HG02798 (cell line): ENCODE measurements at regions not wholly inside any gene's neighbourhood (a gene's known extent, or its start where the extent isn't known, plus 50 kb on each side); places are given as distances from the start of the nearest gene placed in this dataset.

Source experiments
- ATAC-seq: cut with Tn5 transposase; IDR thresholded peaks from one replicate; pipeline ENCODE4 v1.9.1; 2021; ENCODE audit warnings: mild to moderate bottlenecking; ENCODE audit not compliant: unreplicated experiment, poor library complexity

DNA sequence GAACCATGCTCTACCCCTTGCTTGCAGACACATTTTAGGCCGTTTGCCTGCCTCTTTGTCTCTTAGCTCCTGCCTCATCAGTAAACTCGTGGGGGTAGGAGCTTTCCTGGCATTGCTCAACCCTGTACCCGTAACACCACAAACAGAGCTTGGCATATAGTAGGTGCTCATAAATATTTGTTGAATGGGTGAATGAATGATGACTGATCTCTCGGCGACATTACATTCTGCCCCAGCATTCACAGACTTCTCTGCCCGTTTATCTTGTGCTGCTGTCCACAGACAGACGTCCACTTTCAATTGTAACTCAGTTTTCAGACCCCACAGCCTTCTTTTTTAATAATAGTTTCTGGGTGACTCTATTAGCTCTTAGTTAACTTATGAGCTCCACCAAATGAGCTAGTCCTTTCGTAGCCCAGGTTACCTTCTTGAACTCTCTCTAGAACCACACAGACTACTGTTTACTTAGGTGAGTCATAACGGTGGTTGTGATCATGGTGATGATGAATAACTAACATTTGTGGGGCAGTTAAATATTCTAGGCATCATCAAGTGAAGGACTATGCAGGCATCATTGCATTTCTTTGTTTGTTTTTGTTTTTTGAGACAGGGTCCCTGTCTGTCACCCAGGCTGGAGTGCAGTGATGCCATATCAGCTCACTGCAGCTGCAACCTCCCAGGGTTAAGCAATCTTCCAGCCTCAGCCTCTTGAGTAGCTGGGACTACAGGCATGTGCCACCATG is 188.4 kb downstream of the ADAMTS15 start:
- peak; percentile 67 for ATAC-seq

GRCh38 chr11:130637566-130637965 is 189.1 kb downstream of the ADAMTS15 start:
- ATAC-seq: no peak

DNA sequence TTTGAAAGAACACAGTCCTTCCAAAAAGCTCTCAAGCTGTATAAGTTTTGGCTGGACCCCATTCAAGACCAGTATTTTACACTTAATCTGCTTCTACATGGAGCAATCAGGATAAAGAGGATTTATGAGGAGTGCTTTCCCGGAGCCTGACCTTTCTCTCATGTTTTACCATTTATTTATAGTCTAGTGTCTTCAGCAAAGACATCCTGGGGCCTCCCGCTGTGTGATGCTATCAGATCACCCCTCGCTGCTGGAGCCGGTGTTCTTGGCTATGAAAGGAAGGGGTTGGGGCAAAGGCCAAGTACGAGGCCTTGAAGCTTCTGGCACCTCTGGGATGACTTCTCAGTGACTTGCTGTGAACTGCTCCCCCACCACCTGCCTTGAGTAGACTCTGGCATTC is 189.6 kb downstream of the ADAMTS15 start:
- ATAC-seq: no peak

DNA sequence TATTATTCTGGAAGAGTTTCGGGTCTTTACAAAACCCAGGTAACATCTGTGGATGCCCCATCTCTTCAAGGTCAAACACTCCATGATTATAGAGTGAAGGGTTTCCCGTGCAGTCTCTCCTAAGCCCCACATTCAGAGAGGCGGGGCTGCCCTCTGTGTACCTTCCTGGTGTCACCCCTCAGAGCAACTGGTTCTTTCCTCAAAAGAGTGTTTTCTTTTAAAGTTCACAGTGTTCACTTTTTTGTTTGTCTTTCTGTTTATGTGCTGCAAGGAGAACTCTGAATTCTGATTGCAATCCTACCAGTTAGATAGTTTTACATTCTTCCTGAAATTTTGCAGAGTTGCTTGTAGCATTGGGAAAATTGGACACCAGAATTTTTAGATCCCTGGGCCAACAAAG is 190.2 kb downstream of the ADAMTS15 start:
- ATAC-seq: no peak

DNA sequence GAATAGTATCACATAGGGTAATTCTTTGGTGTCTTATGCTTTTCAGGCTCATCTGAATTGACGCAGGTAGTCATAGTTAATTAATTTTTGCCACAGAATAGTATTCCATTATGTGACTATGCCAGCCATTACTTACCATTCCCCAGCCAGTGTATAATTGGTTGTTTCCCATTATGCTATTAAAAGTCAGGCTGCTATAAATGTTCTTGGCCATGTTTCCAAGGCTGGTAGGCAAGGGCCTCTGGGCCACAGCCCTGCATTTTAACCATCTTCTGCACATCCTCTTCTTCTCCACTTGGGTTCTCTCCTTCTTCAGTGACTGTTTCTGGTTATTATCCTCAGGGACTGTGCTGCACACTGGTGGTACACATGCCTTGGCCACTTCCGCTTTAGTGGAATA is 190.9 kb downstream of the ADAMTS15 start:
- ATAC-seq: no peak

DNA sequence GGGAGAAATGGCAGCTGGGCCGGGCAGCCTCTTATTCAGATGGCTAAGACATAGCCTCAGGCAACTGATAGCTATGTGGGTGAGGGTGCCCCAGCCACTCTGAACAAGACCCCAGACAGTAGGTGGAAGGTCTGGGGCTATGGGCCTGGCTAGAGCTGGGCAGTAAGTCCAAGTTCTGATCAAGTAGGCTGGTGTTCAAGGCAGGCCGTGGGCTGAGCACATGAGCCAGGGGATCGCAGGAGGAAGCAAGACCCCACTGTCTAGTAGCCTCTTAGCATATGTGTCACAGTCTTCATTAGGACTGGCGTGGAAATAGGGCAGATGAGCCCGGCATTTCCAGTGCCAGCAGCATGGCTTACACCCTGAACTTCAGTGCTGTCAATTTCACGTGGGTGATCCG is 192.1 kb downstream of the ADAMTS15 start:
- no peak for ATAC-seq

- no peak for ATAC-seq
These were observed 193.4 kb downstream of the ADAMTS15 start for GRCh38 chr11:130641876-130642275.

GRCh38 chr11:130642994-130643393 is 194.5 kb downstream of the ADAMTS15 start:
- no peak for ATAC-seq

DNA sequence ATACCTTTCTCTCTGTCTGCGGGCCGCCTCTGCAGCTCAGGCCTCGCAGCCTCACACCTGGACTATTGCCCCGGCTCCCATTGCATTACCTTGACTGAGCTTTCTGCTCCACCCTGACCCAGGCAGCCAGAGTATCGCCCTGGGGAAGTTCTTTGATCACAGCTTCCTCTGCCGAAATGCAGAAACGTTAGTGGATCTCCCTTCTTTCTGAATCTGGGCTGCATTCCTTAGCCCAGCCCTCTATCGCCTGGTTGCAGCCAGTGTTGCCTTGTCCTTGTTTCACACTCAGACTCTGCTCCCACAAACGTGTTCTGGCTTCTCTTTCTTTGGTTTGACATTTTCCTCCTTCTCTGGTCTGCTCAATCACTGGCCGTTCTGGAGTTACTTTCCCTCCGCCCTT is 195.7 kb downstream of the ADAMTS15 start:
- ATAC-seq: no peak

DNA sequence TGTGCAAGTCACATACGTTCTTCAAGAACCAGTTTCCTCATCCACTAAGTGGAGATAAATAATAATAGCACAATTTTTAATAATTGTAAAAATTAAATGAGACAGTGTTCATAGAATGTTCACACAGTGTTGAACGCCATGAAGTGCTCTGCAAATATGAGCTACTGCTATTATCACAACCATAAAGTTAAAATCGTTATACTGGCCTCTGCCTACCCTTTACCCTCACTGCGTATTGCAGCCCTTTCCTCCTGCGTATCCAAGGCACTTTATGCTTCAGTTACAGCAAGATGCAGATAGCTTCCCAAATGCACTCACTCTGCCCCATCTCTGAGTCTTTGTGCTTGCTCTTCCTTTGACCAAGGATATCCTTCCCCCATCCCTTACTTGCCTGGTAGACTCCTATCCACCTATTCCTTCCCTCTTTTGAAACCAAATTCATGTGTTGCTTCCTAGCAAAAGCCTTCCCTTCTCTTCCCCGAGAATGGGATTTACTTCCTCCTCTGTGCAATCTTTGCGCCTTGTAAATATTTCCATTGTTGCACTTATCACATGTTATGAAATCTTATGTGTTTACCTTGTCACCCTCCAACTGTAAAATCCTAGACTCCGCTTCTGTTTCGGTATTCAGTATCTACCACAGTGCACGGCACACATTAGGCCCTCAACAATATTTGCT is 196.9 kb downstream of the ADAMTS15 start:
- ATAC-seq: no peak

GRCh38 chr11:130645843-130646197 is 197.4 kb downstream of the ADAMTS15 start:
- ATAC-seq: no peak

- ATAC-seq: no peak
These were observed 198.4 kb downstream of the ADAMTS15 start for GRCh38 chr11:130646881-130647280.

DNA sequence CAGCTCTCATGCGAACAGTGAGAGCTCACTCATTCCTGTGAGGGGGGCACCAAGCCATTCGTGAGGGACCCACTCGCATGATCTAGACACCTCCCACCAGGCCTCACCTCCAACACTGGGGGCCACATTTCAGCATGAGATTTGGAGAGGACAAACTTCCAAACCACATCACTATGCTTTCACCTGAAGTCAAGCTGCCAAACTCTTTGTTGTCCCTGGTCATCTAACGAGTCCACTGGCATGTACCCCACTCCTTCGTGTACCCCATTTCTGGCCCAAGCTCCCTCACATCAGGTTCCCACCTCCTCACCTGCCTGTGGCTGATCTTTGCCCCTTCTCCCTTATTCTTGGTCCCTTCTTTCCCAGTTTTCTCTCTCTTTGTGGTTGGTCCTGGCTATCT is 198.9 kb downstream of the ADAMTS15 start:
- ATAC-seq: no peak

- ATAC-seq: no peak
These were observed 201.4 kb downstream of the ADAMTS15 start for GRCh38 chr11:130649801-130650200.

- ATAC-seq: no peak
These were observed 202.1 kb downstream of the ADAMTS15 start for GRCh38 chr11:130650456-130651030.

GRCh38 chr11:130651066-130651855 is 202.8 kb downstream of the ADAMTS15 start:
- ATAC-seq: no peak

GRCh38 chr11:130652671-130653335 is 204.4 kb downstream of the ADAMTS15 start:
- ATAC-seq: no peak

GRCh38 chr11:130653838-130654636 is 205.6 kb downstream of the ADAMTS15 start:
- ATAC-seq: no peak

DNA sequence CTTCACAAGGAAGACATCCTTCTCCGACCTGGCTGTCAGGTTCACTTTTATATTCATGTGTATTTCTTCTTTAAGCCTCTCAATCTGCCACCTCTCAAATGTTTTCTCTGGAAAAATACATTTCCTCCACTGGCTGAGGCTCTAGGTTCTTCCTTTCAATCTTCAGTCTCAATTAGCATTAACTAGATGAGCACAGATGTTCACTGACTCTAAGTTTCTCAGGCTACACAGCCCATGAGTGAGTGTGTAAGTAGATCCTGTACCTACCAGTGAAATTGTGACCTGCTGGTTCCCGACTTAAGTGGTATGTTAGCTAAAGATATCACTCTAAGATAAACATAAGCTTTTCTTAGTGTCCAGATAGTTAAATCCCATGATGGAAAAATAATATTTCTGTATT is 206.9 kb downstream of the ADAMTS15 start:
- ATAC-seq: no peak
